Mammary epithelial cell (primary cell): ENCODE measurements at regions not wholly inside any gene's neighbourhood (a gene's known extent, or its start where the extent isn't known, plus 50 kb on each side); places are given as distances from the start of the nearest gene placed in this dataset.

Experiments
- CTCF ChIP-seq, 2 donors: IDR thresholded peaks in 1 of 2; conservative IDR thresholded peaks in 1 of 2; 2 replicates each; pipeline ENCODE4 v1.5.1; 2011 to 2012; ENCODE audit warnings: inconsistent platforms in 2 of 2, low read length in 2 of 2, mild to moderate bottlenecking in 2 of 2, control low read depth in 1 of 2, low read depth in 1 of 2; ENCODE audit not compliant: insufficient read depth in 1 of 2; ENCODE audit errors: extremely low read depth in 1 of 2
- EZH2 ChIP-seq: IDR thresholded peaks from 2 replicates; pipeline ENCODE4 v1.6.1; 2012; ENCODE audit warnings: low read length, inconsistent platforms, borderline replicate concordance

- TF ChIP-seq CTCF (conservative IDR thresholded peaks at IDR 0.05 in 1 of 2, IDR thresholded peaks at IDR 0.05 in 1 of 2; ENCODE audit: extremely low read depth in 1 of 2, insufficient read depth in 1 of 2, low read depth in 1 of 2, low read length in 2 of 2) (no peak), EZH2 (no peak)
Observed at GRCh38 chr5:60495644-60496520, 204.1 kb downstream of the DEPDC1B start.
